ENCODE measurements at regions not wholly inside any gene's neighbourhood (a gene's known extent, or its start where the extent isn't known, plus 50 kb on each side); places are given as distances from the start of the nearest gene placed in this dataset.

GRCh38 chr12:94702696-94703095 lies 52.3 kb upstream of the TMCC3 start:
- TF ChIP-seq, protein P1, sequence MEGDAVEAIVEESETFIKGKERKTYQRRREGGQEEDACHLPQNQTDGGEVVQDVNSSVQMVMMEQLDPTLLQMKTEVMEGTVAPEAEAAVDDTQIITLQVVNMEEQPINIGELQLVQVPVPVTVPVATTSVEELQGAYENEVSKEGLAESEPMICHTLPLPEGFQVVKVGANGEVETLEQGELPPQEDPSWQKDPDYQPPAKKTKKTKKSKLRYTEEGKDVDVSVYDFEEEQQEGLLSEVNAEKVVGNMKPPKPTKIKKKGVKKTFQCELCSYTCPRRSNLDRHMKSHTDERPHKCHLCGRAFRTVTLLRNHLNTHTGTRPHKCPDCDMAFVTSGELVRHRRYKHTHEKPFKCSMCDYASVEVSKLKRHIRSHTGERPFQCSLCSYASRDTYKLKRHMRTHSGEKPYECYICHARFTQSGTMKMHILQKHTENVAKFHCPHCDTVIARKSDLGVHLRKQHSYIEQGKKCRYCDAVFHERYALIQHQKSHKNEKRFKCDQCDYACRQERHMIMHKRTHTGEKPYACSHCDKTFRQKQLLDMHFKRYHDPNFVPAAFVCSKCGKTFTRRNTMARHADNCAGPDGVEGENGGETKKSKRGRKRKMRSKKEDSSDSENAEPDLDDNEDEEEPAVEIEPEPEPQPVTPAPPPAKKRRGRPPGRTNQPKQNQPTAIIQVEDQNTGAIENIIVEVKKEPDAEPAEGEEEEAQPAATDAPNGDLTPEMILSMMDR (conservative IDR thresholded peaks at IDR 0.05; ENCODE audit: low read depth, low read length): no peak
- no peak for TF ChIP-seq EZH2 (IDR thresholded peaks at IDR 0.05; ENCODE audit: borderline replicate concordance, low read depth, low read length, poor library complexity, severe bottlenecking)

Measured in A673 (cell line).